OCI-LY1 (cell line): ENCODE measurements at regions not wholly inside any gene's neighbourhood (a gene's known extent, or its start where the extent isn't known, plus 50 kb on each side); places are given as distances from the start of the nearest gene placed in this dataset.

Experiments
- EZH2 ChIP-seq: fragments of 200-600 bp; sonication (generic), shearing (Covaris generic); IDR thresholded peaks from 2 replicates; pipeline ENCODE4 v1.8.0; 2017; ENCODE audit warnings: borderline replicate concordance, mixed run types, mild to moderate bottlenecking, antibody characterized with exemption, low read length, moderate library complexity, mixed read lengths
- TF ChIP-seq, protein P1 (sequence below): fragments of 200-600 bp; sonication (generic), shearing (Covaris generic); IDR thresholded peaks from 2 replicates; pipeline ENCODE4 v1.5.1; 2017; ENCODE audit warnings: mild to moderate bottlenecking, antibody characterized with exemption, low read length, moderate library complexity, mixed read lengths

DNA sequence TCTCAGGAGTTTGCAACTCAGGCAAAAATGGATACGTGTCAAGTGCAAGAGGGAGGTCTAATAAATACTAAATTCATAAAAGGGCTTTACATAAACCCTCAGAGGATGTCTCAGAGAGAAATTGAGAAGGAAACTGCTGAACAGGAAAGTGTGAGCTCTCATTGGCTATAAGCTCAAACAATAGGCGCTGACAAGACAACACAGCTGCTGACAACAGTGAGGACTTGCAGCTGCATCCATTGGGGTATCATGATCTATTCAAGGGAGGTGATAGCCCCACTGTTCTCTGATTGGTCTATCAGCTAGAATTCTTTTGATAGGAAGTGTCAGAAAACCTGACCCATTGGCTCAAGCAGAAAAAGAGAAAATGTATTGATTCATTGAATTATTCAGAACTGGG, 187.2 kb downstream of the CBLN1 start:
- no peak for TF ChIP-seq EZH2
- TF ChIP-seq, protein P1, sequence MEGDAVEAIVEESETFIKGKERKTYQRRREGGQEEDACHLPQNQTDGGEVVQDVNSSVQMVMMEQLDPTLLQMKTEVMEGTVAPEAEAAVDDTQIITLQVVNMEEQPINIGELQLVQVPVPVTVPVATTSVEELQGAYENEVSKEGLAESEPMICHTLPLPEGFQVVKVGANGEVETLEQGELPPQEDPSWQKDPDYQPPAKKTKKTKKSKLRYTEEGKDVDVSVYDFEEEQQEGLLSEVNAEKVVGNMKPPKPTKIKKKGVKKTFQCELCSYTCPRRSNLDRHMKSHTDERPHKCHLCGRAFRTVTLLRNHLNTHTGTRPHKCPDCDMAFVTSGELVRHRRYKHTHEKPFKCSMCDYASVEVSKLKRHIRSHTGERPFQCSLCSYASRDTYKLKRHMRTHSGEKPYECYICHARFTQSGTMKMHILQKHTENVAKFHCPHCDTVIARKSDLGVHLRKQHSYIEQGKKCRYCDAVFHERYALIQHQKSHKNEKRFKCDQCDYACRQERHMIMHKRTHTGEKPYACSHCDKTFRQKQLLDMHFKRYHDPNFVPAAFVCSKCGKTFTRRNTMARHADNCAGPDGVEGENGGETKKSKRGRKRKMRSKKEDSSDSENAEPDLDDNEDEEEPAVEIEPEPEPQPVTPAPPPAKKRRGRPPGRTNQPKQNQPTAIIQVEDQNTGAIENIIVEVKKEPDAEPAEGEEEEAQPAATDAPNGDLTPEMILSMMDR = no peak
